GM12878 (cell line): ENCODE measurements at regions not wholly inside any gene's neighbourhood (a gene's known extent, or its start where the extent isn't known, plus 50 kb on each side); places are given as distances from the start of the nearest gene placed in this dataset.

Experiments
- ATAC-seq: fragments of 200-7000 bp; cut with Tn5 transposase; 3 replicates; pipeline ENCODE4 v1.9.1; 2020; ENCODE audit warnings: mild to moderate bottlenecking, moderate library complexity
- BruUV-seq: library from RNA; stranded (reverse); fragments of 400-500 nt; replicated peaks from 2 replicates; lab custom pipeline; 2021; lab: Mats Ljungman, UMichigan
- CTCF ChIA-PET: fragments of 300-600 bp; sonication (Branson Sonifier 250); formaldehyde crosslinking; extraction: SDS; loops from one replicate; lab custom pipeline; 2021; ENCODE audit warnings: inconsistent platforms; lab: Yijun Ruan, JAX
- POLR2A ChIA-PET: fragments of 350-600 bp; formaldehyde crosslinking; extraction: SDS; loops from one replicate; lab custom pipeline; 2021; ENCODE audit warnings: inconsistent platforms; lab: Charles Lee
- RAD21 ChIA-PET: fragments of 300-600 bp; sonication (Branson Sonifier 250); formaldehyde crosslinking; loops from one replicate; lab custom pipeline; 2023; ENCODE audit warnings: antibody characterized with exemption; ENCODE audit not compliant: unreplicated experiment; lab: Charles Lee
- SMC1A ChIA-PET: fragments of 300-600 bp; sonication (Branson Sonifier 250); formaldehyde crosslinking; loops from one replicate; lab custom pipeline; 2023; ENCODE audit not compliant: unreplicated experiment, uncharacterized antibody; lab: Charles Lee
- DNase-seq: peaks from one replicate; pipeline ENCODE4 v3.0.0-alpha.2; 2011; ENCODE audit warnings: low read depth, low spot score
- FAIRE-seq: peaks from 3 replicates; lab custom pipeline; 2011; peaks lifted over from hg19 to GRCh38; lab: Jason Lieb, UNC
- H2AFZ ChIP-seq: 2 replicates; pipeline ENCODE4 v1.6.0; 2011; ENCODE audit warnings: low read depth, low read length, control low read depth; ENCODE audit not compliant: control insufficient read depth
- H3K27ac ChIP-seq: 2 replicates; pipeline ENCODE4 v1.5.1; 2011; ENCODE audit warnings: control low read depth; ENCODE audit not compliant: control insufficient read depth, insufficient read depth
- H3K27me3 ChIP-seq, 2 experiments: replicated peaks in 1 of 2; 2 replicates each; pipeline versions ENCODE4 v1.6.0 to v1.6.1; 2011; ENCODE audit warnings: low read length in 1 of 2; ENCODE audit not compliant: control insufficient read depth in 2 of 2, insufficient read depth in 2 of 2
- H3K36me3 ChIP-seq, 2 experiments: 2 replicates each; pipeline ENCODE4 v1.5.1; 2011; ENCODE audit warnings: low read length in 1 of 2; ENCODE audit not compliant: control insufficient read depth in 2 of 2, insufficient read depth in 2 of 2
- H3K4me1 ChIP-seq: 2 replicates; pipeline ENCODE4 v1.6.1; 2011; ENCODE audit warnings: mild to moderate bottlenecking, low read length, moderate library complexity, mixed read lengths; ENCODE audit not compliant: control insufficient read depth, insufficient read depth
- H3K4me2 ChIP-seq: 2 replicates; pipeline ENCODE4 v1.6.0; 2011; ENCODE audit warnings: control low read depth; ENCODE audit not compliant: control insufficient read depth, insufficient read depth
- H3K4me3 ChIP-seq: fragments of 200-600 bp; sonication (generic); 2 replicates; pipeline ENCODE4 v1.5.1; 2016
- H3K79me2 ChIP-seq: 2 replicates; pipeline ENCODE4 v1.6.0; 2011; ENCODE audit warnings: low read length; ENCODE audit not compliant: control insufficient read depth, insufficient read depth
- H3K9ac ChIP-seq: 2 replicates; pipeline ENCODE4 v1.8.0; 2011; ENCODE audit warnings: low read length, control low read depth, mixed read lengths; ENCODE audit not compliant: control insufficient read depth, insufficient read depth
- H3K9me3 ChIP-seq: replicated peaks from 3 replicates; pipeline ENCODE4 v1.5.1; 2011; ENCODE audit warnings: mild to moderate bottlenecking, low read length; ENCODE audit not compliant: control insufficient read depth, insufficient read depth
- H4K20me1 ChIP-seq: 2 replicates; pipeline ENCODE4 v1.6.0; 2011; ENCODE audit not compliant: control insufficient read depth, insufficient read depth
- ATF2 ChIP-seq: IDR thresholded peaks from 2 replicates; pipeline ENCODE4 v1.6.1; 2012; ENCODE audit warnings: low read length, inconsistent platforms
- ATF7 ChIP-seq: fragments of 450-650 bp; IDR thresholded peaks from 2 replicates; pipeline ENCODE4 v1.6.1; 2016; ENCODE audit warnings: low read depth, mild to moderate bottlenecking
- BHLHE40 ChIP-seq, 2 experiments: fragments of 450-650 bp in 1 of 2; IDR thresholded peaks; 2 replicates each; pipeline ENCODE4 v1.6.1; 2011 to 2017; ENCODE audit warnings: low read depth in 2 of 2, borderline replicate concordance in 1 of 2, improper control_type of control experiment in 1 of 2, low read length in 1 of 2, mild to moderate bottlenecking in 1 of 2
- BMI1 ChIP-seq: fragments of 450-650 bp; IDR thresholded peaks from 2 replicates; pipeline ENCODE4 v1.6.1; 2016; ENCODE audit warnings: mild to moderate bottlenecking, moderate library complexity, borderline replicate concordance
- CBFB ChIP-seq: IDR thresholded peaks from 2 replicates; pipeline ENCODE4 v1.6.1; 2016; ENCODE audit warnings: antibody characterized with exemption, low read depth
- CBX5 ChIP-seq: sonication (generic); IDR thresholded peaks from 2 replicates; pipeline ENCODE4 v1.6.1; 2016; ENCODE audit warnings: low read depth, moderate library complexity, mild to moderate bottlenecking, inconsistent platforms
- CEBPZ ChIP-seq: fragments of 150-350 bp; IDR thresholded peaks from 2 replicates; pipeline ENCODE4 v1.6.1; 2016; ENCODE audit warnings: low read depth, low read length
- EED ChIP-seq: sonication (generic); IDR thresholded peaks from 2 replicates; pipeline ENCODE4 v1.6.1; 2016; ENCODE audit warnings: antibody characterized with exemption, low read depth
- IRF5 ChIP-seq: fragments of 450-650 bp; IDR thresholded peaks from 2 replicates; pipeline ENCODE4 v1.6.1; 2017; ENCODE audit warnings: borderline replicate concordance
- RAD51 ChIP-seq: fragments of 450-650 bp; IDR thresholded peaks from 2 replicates; pipeline ENCODE4 v1.6.1; 2016; ENCODE audit warnings: moderate library complexity, mild to moderate bottlenecking, inconsistent platforms
- SIX5 ChIP-seq: IDR thresholded peaks from 2 replicates; pipeline ENCODE4 v1.6.1; 2011; ENCODE audit warnings: mild to moderate bottlenecking, low read depth, low read length, moderate library complexity; ENCODE audit not compliant: severe bottlenecking
- SREBF1 ChIP-seq: IDR thresholded peaks from 2 replicates; pipeline ENCODE4 v1.6.1; 2012; ENCODE audit warnings: mild to moderate bottlenecking, low read length
- WRNIP1 ChIP-seq: IDR thresholded peaks from 2 replicates; pipeline ENCODE4 v1.6.1; 2011; ENCODE audit warnings: low read depth, low read length, improper control_type of control experiment, borderline replicate concordance
- YBX1 ChIP-seq: fragments of 450-650 bp; IDR thresholded peaks from 2 replicates; pipeline ENCODE4 v1.6.1; 2016; ENCODE audit warnings: antibody characterized with exemption
- ZNF217 ChIP-seq: fragments of 450-650 bp; IDR thresholded peaks from 2 replicates; pipeline ENCODE4 v1.6.1; 2017; ENCODE audit warnings: antibody characterized with exemption, mild to moderate bottlenecking
- ZNF622 ChIP-seq: fragments of 450-650 bp; IDR thresholded peaks from 2 replicates; pipeline ENCODE4 v1.6.1; 2017; ENCODE audit warnings: mild to moderate bottlenecking, inconsistent platforms
- WGBS: methylation state at CpG from one replicate; pipeline ENCODE4 v1.1.6; 2016; ENCODE audit warnings: low lambda C conversion rate; ENCODE audit not compliant: insufficient replicate concordance, insufficient coverage; ENCODE audit errors: missing lambda C conversion rate; 5-methylcytosine and 5-hydroxymethylcytosine counted together
- in situ Hi-C: fragments of 300-500 bp; cut with MboI; formaldehyde crosslinking; loops from 9 replicates; pipeline ENCODE4 v1.14.3; 2018; ENCODE audit warnings: mixed read lengths
- intact Hi-C: fragments of 100-400 bp; cut with micrococcal nuclease; formaldehyde crosslinking; loops from one replicate; pipeline ENCODE4 v1.14.2; 2022; ENCODE audit not compliant: unreplicated experiment

- no TSS peak for BruUV-seq
- in situ Hi-C loops (no loop called here), intact Hi-C loops (no loop called here)
- no peak overlapping the region for H2AFZ ChIP-seq
- H3K79me2 ChIP-seq = no peaks in the 10 kb centered on the region
- ChIA-PET RAD21 (no interaction called here), CTCF (interaction anchor here (1.1 kb wide), 1 partner anchor 8 kb away, joined by 3 read pairs; no protein-coding TSS in a partner anchor), POLR2A (no interaction called here), SMC1A (no interaction called here)
- no peaks in the 10 kb centered on the region for H3K9me3 ChIP-seq
- no peaks in the 10 kb centered on the region for H4K20me1 ChIP-seq
- no peaks in the 10 kb centered on the region for H3K36me3 ChIP-seq
- H3K4me1 ChIP-seq = no peaks in the 10 kb centered on the region
- ATAC-seq (no peak), DNase-seq (no peak), FAIRE-seq (no peak)
- no peak overlapping the region for H3K4me3 ChIP-seq
- H3K9ac ChIP-seq = no peak overlapping the region
- TF ChIP-seq YBX1 = no peak
- no peak for TF ChIP-seq CEBPZ
- no peak for TF ChIP-seq WRNIP1
- TF ChIP-seq CBFB = no peak
- TF ChIP-seq ZNF622 = no peak
- no peak for TF ChIP-seq SIX5
- no peak for TF ChIP-seq IRF5
- TF ChIP-seq ATF7 = no peak
- no peak for TF ChIP-seq BHLHE40 (IDR thresholded peaks at IDR 0.05; ENCODE audit: borderline replicate concordance in 1 of 2, low read depth in 2 of 2, low read length in 1 of 2)
- no peak for TF ChIP-seq ATF2
- TF ChIP-seq CBX5 = no peak
- TF ChIP-seq RAD51 = no peak
- no peak for TF ChIP-seq EED
- TF ChIP-seq SREBF1 = no peak
- TF ChIP-seq ZNF217 = no peak
- no peak for TF ChIP-seq BMI1
- H3K27ac ChIP-seq = no peak overlapping the region
- no peak overlapping the region for H3K4me2 ChIP-seq
- 3% methylated on average over 3 of the region's 3 CpGs for WGBS
- no peaks in the 10 kb centered on the region for H3K27me3 ChIP-seq
These were observed 190.1 kb upstream of the RNF32 start for GRCh38 chr7:156450473-156450872.
